GM12878 (cell line): ENCODE measurements at regions not wholly inside any gene's neighbourhood (a gene's known extent, or its start where the extent isn't known, plus 50 kb on each side); places are given as distances from the start of the nearest gene placed in this dataset.

Experiments used
- BHLHE40 ChIP-seq, 2 experiments: fragments of 450-650 bp in 1 of 2; IDR thresholded peaks; 2 replicates each; pipeline ENCODE4 v1.6.1; 2011 to 2017; ENCODE audit warnings: low read depth in 2 of 2, borderline replicate concordance in 1 of 2, improper control_type of control experiment in 1 of 2, low read length in 1 of 2, mild to moderate bottlenecking in 1 of 2
- CTCF ChIP-seq, 3 experiments: IDR thresholded peaks in 2 of 3; conservative IDR thresholded peaks in 1 of 3; 2 replicates each; pipeline ENCODE4 v1.5.1; 2011; ENCODE audit warnings: low read depth in 3 of 3, low read length in 3 of 3, mild to moderate bottlenecking in 3 of 3, control low read depth in 2 of 3, moderate library complexity in 2 of 3, inconsistent platforms in 1 of 3, mixed read lengths in 1 of 3; ENCODE audit not compliant: control insufficient read depth in 2 of 3, insufficient read depth in 1 of 3; ENCODE audit errors: extremely low read depth in 1 of 3
- DPF2 ChIP-seq: fragments of 450-650 bp; IDR thresholded peaks from 2 replicates; pipeline ENCODE4 v1.6.1; 2017; ENCODE audit warnings: mild to moderate bottlenecking
- GABPA ChIP-seq: IDR thresholded peaks from 2 replicates; pipeline ENCODE4 v1.6.1; 2014; ENCODE audit warnings: antibody characterized with exemption, low read depth, mild to moderate bottlenecking, inconsistent platforms
- HDAC6 ChIP-seq: fragments of 200-600 bp; sonication (generic); IDR thresholded peaks from one replicate; pipeline ENCODE4 v1.8.0; 2017; ENCODE audit warnings: antibody characterized with exemption; ENCODE audit not compliant: unreplicated experiment
- MAX ChIP-seq: IDR thresholded peaks from 2 replicates; pipeline ENCODE4 v1.6.1; 2012; ENCODE audit warnings: low read depth, low read length, improper control_type of control experiment
- SIX5 ChIP-seq: IDR thresholded peaks from 2 replicates; pipeline ENCODE4 v1.6.1; 2011; ENCODE audit warnings: mild to moderate bottlenecking, low read depth, low read length, moderate library complexity; ENCODE audit not compliant: severe bottlenecking
- TAF1 ChIP-seq: IDR thresholded peaks from 2 replicates; pipeline ENCODE4 v1.6.1; 2011; ENCODE audit warnings: mild to moderate bottlenecking, low read depth, low read length, borderline replicate concordance
- TCF12 ChIP-seq: IDR thresholded peaks from 2 replicates; pipeline ENCODE4 v1.6.1; 2011; ENCODE audit warnings: low read depth, mild to moderate bottlenecking, low read length
- USF2 ChIP-seq: IDR thresholded peaks from 2 replicates; pipeline ENCODE4 v1.6.1; 2011; ENCODE audit warnings: low read depth, low read length, improper control_type of control experiment, borderline replicate concordance
- ZBTB33 ChIP-seq: fragments of 450-650 bp; IDR thresholded peaks from 2 replicates; pipeline ENCODE4 v1.6.1; 2017; ENCODE audit warnings: mild to moderate bottlenecking

GRCh38 chr13:99689955-99690354, 188.7 kb downstream of the TM9SF2 start:
- TF ChIP-seq CTCF (IDR thresholded peaks at IDR 0.05 in 2 of 3, conservative IDR thresholded peaks at IDR 0.05 in 1 of 3; ENCODE audit: control insufficient read depth in 2 of 3, extremely low read depth in 1 of 3, insufficient read depth in 1 of 3, low read depth in 3 of 3, low read length in 3 of 3) (no peak), ZBTB33 (no peak), MAX (no peak), TAF1 (no peak), TCF12 (no peak), DPF2 (no peak), HDAC6 (no peak), GABPA (no peak), BHLHE40 (IDR thresholded peaks at IDR 0.05; ENCODE audit: borderline replicate concordance in 1 of 2, low read depth in 2 of 2, low read length in 1 of 2) (no peak), USF2 (no peak), SIX5 (no peak)
